ENCODE measurements at regions not wholly inside any gene's neighbourhood (a gene's known extent, or its start where the extent isn't known, plus 50 kb on each side); places are given as distances from the start of the nearest gene placed in this dataset.
"Not testable (repeated sequence)": the region's sequence is repeated elsewhere in the genome, so short reads cannot be mapped to it uniquely, and the experiment has no call there.

DNA sequence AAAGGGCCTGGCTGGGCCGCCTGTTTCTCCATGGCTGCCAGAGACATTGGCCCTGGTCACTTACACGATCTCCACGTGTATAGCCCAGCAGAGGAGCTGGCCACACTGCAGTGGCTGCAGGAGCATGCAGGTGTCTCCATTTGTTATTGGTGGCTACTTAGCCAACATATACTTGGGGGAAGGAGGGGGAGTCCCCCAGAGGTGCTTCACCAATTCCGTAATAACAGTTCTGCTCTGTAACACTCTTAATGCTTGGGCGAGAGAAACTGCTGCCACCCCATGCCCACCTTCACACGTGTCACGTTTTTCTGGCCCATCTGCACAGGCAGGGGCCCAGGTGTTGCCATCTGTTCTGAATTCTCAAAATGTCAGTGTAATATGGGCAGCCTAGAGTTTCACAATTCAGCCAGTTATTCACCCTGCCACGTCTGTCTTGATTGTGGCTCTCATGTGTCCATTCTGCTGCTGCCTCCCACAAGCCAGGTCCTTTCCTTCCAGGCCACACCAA lies 353.5 kb downstream of the BCL2L11 start:
- not testable (repeated sequence) for DNase-seq (ENCODE audit: low spot score)

DNA sequence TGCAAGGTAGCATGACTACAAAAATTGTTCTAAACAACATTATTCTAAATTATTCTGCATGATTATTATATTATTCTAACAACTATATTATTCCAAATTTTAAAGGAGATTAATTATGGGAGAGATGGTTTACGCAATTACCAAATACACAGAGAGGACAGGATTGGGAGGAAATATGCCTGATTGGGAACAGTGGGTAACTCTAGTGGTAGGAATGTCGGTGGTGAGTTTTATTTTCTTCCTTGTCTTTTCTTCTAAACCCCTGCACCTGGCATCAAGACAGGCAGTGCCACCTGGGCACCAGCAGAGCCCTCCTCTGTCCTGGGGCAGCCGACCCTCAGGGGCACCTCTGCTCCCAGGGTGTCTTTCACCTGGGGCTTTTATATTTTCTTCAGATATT lies 357.6 kb downstream of the BCL2L11 start:
- DNase-seq (ENCODE audit: low spot score), result not testable (repeated sequence)

DNA sequence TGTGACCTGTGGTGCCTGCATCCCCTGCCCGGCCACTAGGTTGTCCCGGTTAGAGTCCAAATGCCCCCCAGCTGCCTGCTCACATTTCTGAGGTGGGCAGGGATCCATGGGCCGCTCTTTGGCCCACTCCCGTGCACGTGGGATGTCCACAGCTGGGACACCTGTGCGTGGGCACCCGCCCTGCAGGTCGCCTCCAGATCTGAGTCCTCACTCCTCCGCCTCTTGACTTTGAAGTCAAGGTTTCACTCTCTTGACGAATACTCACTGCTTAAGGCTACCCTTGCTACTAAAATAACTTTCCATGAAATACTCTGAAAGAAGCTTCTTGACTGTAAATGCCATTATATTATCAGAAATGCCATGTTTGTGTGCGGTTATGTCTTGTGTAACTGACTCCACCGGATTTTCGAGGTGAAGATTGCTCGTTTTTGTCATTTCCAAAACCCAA lies 358.2 kb downstream of the BCL2L11 start:
- not testable (repeated sequence) for DNase-seq (ENCODE audit: low spot score)

DNA sequence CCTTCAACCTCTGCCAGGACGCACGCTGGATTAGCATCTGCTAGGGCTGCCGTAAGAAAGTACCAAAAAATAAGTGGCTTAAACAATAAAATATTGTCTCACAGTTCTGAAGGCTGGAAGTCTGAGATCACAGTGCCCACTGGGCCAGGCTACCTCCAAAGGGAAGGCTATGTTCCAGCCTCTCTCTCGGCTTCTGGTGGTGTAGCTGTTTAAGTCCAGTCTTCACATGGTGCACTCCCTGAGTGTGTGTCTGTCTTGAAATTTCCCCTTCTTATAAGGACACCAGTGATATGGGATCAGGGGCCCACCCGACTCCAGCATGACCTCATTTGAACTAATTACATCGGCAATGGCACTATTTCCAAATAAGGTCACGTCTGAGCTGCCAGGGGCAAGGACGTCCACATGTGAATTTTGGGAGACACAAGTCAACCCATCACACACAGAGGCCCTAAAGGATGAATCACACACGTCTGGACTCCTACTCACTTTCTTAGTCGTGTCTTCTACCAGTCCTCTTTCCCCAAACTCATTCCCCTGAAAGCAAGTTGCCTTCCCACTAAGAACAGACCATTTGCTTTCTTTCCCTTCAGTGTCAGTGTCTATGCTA lies 359.4 kb downstream of the BCL2L11 start:
- DNase-seq (ENCODE audit: low spot score), result not testable (repeated sequence)

DNA sequence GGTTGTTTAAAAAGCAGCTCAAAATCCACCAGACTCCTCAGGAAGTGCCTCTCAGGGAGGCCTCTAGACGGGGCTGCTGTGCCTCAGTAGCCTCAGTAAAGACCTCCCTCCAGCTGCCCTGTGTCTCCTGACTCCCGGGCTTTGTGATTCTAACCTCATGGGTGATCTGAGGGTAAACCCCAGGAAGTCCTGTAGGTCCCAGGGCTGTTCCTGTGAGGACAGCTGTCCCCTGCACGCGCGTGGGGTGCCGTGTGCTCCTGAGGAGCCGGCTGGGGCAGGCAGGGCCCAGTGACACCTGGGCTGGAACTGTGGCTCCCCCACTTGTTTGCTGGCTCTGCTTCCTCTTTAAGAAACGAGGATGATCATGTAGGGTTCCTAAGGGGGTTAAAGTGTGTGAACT lies 359.9 kb downstream of the BCL2L11 start:
- DNase-seq (ENCODE audit: low spot score), result not testable (repeated sequence)

DNA sequence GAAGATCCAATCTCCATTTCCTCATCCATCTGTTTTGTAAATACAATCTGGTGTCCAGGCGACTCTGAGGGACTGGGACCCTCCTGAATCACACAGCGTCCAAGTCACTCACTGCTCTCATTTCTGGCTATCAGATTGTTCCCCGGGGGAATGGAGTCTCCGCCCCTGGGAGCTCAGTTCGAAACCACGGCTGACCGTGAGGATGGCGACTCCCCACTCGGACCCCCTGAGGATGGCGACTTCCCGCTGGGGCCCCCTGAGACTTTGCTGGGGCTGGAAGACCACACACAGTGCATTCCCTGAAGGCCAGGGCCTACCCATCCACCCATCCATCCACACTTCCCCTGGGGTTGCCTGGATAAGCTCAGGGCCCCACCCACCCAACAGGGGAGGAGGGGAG lies 360.5 kb downstream of the BCL2L11 start:
- DNase-seq (ENCODE audit: low spot score), result not testable (repeated sequence)

DNA sequence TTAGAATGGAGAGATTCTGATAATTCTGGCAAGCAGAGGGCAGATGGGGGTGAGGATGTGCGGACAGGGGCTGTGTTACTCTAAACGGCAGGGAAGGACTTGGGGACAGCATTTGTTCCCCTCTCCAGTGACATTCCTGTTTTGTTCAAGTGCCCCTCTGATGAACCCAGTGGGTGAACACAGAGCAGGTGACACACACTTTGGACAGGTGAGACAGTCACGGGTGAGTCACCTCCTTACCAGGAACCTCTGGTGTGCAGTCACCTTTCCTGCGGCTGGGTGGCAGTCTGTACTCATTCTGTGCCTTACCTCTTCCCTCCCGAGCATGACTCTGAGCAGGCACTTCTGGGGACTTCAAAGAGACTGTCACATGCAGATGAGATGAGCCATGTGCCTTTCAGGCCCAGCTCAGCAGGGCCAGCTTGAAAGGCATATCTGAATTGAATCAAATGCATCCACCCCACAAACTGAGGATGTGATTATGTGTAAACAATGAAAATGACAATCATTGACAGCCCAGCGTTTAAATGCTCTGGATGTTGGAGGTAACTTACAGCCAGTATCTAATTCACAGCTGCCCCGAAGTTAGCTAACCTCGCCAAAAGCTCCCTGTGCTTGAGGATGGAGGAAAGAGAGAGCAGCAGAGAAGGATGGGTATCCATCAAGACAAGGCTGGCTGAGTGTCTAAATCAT lies 362.4 kb downstream of the BCL2L11 start:
- not testable (repeated sequence) for DNase-seq (ENCODE audit: low spot score)

DNA sequence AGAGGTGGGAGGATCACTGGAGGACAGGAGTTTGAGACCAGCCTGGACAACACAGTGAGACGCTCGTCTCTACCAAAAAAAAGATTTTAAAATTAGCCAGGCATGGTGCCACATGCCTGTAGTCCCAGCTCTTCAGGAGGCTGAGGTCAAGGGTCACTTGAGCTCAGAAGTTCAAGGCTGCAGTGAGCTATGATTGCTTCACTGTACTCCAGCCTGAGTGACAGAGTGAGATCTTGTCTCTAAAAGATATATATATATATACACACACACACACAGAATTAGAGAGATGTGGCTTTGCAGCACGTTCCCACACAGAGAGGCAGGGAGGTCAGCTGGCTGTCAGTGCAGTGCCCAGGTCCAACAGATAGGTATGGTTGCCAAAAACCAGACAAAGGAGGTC lies 363.4 kb downstream of the BCL2L11 start:
- not testable (repeated sequence) for DNase-seq (ENCODE audit: low spot score)

DNA sequence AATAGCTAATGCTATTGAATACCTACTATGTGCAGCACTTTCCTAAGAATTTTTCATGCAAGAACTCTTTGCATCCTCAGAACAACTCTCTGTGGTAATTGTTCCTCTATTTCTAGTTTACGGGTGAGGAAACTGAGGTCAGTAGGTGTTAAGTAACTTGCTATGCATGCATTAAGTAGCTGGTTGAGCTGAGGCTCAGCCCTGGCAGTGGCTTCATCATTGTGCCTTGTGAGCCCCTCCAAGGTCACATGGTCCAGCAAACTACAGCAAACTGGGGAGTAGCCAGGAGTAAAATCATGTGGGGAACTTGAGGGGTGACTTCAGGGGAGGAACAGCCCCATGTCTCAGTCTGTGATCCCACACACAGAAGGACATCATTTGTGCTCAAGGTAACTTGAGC lies 365.2 kb downstream of the BCL2L11 start:
- not testable (repeated sequence) for DNase-seq (ENCODE audit: low spot score)

DNA sequence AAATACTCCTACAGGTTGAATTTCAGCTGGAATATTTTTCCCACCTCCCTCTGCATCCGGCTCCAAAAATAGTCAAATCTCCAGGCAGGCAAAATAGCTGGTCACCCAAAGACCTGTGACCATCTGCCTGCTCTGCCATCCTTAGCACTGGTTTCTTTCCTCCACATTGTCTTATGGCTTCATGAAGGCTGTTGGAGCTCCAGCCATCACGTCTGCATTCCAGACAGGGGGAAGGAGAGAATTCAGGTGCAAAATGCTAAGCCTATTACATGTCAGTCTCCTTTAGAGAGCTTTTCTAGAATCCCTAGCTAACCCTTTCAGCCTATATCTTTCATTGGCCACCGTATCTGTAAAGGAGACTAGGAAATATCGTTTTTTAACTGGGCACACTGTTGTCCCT lies 367.7 kb downstream of the BCL2L11 start:
- not testable (repeated sequence) for DNase-seq (ENCODE audit: low spot score)

DNA sequence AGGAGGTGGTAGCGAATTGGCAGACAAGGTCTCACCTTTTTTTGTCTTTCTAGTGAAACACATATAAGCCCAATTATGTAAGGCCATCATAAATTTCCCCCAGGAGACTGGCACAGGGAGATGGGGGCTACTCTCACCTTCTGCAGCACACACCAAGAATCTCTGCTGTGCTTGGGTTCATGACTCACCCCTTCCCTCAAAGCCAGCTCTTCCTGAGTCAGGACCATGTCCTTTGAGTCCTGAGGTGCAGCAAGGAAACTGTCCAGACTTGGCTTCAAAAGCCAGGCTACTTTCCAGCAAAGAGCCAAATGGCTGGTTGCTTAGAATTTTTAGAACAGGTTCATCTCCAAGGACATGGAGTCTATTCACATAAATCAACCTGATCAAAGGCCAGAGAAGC lies 368.7 kb downstream of the BCL2L11 start:
- not testable (repeated sequence) for DNase-seq (ENCODE audit: low spot score)

DNA sequence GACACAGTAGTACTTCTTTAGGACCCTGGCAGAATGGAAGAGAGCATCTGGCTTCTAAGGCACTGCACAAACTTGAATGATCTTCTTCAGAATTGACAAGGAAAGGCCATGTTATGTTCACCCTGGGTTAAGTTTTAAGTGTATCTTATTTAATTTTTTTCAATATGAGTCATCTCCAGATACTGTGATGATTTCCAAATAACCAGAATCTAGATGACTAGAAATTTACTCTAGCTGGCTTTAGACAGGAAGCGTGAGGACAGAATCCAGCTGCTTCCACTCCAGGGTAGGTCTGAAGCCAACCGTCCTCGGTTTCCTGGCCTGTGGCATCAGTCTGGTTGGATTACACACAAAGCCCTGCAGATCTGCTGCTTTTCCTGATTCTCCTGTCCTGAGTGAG lies 370.5 kb downstream of the BCL2L11 start:
- not testable (repeated sequence) for DNase-seq (ENCODE audit: low spot score)

DNA sequence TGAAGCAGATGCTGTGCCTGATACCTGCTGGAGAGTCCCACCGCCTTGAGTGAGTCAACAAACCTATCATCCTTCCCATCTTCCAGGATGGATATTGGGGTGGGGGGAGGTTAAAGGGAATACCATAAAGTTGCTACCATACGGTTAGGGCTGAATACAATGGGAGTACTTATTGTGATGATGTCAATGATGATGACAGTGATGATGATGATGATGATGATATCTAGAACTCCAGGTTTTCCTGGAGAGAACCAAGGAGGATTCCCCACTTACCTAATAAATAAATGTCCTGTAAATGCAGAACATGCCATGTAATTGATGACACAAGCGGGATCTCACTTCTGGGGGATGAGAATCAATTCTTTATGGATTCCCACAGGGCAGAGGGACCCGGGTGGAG lies 370.9 kb downstream of the BCL2L11 start:
- DNase-seq (ENCODE audit: low spot score), result not testable (repeated sequence)

DNA sequence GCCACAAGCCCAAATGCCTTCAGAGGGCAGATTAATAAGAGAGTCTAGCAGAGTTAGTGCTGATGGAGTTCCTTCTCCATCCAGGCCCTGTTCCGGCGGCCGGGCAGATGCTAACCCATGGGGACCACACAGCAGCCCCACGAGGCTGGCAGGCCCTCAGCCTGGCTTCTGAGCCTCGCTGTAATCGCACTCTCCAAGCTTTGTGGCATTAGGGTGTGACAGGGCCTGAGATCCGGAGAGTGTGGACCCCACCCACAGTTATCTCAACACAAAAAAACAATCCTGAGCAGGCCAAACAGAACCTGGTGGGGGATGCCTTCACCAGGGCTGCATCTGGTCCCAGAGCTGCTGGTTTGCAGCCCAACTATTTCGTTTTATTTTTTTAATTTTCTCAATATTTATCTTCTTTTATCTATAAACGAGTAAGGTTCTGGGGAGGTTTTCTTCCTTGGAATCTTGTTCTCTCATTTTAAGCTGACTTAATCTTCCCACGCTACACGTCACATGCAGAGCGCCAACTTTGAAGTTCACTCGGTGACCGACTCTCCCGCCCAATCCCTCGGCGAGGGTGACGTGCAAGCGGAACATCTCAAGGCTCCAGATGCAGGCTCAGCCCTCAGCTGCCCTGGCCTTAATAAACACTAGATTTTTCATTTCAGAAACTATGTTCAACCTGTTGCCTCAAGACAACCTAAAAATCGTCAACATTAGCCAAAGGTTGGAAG lies 372.4 kb downstream of the BCL2L11 start:
- DNase-seq (ENCODE audit: low spot score), result not testable (repeated sequence)

DNA sequence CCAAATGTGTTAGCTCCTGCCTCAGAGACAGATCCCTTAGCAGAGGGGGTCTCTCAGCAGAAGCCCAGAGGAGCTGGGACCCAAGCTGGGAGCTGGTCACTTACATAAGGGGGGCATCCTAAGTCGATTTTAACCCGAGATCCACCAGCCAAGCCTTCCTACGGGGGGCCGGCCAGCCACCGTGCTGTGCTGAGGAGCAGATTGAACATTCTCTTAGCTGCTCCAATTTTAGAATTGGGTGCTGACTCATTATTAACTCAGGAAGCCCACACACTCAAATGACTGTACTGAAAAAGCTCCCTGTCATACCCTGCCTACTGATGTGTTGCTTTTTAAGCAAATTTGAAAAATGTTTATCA lies 373.0 kb downstream of the BCL2L11 start:
- DNase-seq (ENCODE audit: low spot score), result not testable (repeated sequence)

DNA sequence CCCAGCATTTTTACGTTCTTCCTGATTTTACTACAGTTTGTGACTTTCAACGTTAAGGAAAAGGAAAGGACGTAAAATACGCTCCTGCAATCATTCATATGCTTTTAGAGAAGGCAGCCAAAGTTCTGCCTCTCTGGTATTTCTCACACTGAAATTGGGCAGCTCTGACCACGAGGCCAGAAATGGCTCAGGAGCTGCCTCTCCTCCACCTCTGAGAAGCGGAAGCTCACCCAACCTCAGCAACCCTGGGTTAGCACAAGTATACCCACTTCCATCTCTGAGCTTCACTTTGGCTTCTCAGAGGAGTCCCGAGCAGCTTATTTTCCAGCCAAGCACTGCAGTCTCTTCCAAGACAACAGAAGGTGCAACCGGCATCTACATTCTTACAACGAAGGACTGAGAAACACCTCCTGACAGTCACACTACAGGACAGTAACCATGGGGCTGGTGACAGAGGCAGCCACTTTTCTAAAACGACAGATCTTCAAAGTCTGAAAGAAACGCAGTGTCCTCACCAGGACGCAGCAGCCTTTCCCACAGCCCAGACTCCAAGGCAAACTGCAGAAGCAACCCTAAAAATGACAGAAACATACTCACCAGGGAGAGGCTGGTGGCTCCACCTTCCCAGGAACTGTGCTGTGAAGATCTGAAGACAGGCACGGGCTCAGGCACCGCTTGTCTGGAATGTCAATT lies 373.7 kb downstream of the BCL2L11 start:
- DNase-seq (ENCODE audit: low spot score), result not testable (repeated sequence)

DNA sequence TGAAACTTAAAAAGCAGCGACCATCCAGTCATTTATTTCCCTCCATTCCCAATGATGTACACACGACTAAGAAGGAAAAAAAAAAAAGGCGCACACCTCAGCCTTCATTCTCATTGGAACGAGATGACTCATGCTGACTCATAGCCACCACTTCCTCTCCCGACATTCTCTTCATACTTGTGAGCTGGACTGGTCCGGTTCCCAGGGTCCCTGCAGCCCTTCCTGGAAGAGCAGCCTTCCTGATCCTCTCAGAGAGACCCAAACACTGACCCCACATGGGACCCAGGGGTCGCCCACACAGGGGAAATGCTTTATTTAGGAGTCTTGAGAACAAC lies 374.2 kb downstream of the BCL2L11 start:
- DNase-seq (ENCODE audit: low spot score), result not testable (repeated sequence)

DNA sequence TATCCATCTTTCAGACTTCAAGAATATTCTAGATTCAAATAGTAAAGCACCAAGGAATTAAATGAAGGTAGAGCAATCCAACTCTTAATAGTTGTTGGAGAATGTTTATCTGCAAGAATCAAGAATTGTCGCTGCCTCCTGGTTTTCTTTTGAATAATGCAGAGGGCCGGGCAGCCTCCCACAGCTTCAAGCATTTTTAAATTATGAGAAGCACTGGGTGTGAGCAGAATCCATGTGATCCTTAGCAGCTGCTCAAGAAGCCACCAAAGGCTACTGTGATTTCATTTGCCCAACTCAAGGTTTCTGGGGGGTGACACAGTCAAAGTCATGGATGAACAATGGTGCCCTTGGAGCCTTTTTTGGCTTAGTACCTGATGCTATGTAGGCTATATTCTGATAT lies 374.9 kb downstream of the BCL2L11 start:
- DNase-seq (ENCODE audit: low spot score), result not testable (repeated sequence)

DNA sequence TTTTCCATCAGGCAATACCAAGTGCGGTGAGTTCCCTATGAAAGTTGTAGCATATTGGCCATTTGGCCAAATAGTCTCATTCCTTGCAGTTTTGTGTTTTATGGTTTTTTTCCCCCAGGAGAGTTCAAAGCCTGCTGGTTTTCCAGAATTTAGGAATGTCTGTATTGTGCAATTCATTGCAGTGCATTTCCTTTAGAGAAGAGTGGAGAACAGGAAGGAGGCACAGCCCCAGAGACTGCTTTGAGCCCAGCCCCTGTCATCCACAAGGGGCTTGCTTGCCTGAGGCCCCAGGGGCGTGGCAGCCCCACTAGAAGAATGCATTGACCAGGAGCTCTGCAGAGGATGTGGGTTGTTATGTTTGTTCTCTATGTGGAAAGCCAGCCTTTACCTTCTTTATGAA lies 375.5 kb downstream of the BCL2L11 start:
- DNase-seq (ENCODE audit: low spot score), result not testable (repeated sequence)

DNA sequence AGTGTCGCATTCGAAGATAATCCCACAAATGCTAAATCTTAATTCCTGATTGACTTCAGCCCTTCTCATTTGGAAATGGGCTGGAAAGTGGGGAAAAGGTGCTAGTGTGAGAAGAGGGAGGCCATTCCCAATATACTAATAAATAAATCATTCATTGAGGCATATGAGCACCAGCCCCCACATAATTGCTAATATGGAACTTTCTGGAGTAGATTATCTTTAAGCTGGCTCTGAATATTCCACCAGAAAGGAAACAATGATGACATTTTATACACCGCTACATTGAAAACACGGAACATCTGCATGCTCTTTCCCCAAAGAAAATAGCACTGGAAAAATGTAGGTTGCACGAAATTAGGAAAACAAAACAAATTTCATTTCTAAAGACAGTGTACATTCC lies 376.1 kb downstream of the BCL2L11 start:
- not testable (repeated sequence) for DNase-seq (ENCODE audit: low spot score)

DNA sequence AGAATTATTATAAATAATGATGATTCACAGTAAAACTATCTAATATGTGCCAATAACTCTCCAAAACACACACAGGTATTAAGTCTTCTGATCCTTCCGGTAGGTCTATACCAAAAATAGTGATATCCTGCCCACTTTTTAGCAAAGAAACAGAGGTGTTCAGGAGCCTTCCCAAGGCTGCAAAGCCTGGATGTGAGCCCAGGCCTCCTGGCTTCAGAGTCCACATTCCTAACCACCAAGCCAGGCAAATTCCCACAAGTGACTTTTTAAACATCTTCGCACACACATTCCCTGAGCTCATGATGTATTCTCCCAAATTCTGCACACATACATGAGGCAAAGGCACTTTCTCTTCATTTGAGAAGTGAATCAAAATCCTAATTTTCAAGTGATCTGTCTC lies 376.6 kb downstream of the BCL2L11 start:
- DNase-seq (ENCODE audit: low spot score), result not testable (repeated sequence)

DNA sequence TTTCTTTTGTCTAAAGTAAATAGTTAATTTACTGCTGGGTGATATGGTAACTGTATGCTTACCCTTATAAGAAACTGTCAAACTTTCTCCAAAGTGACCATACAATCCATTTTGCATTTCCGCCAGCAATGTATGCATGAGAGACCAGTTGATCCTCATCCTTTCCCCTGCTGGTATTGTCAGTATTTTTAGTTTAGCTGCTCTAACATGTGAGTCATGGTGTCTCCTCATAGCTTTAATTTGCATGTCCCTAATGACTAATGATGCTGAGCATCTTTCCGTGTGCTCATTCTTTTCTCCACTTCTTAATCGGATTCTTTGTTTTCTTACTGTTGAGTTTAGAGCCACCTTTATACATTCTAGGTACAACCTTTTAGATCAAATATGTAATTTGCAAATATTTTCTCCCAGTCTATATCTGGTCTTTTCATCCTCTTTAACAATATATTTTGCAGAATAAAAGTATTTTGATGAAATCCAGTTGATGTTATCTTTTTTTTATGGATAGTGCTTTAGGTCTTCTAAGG lies 379.9 kb downstream of the BCL2L11 start:
- not testable (repeated sequence) for DNase-seq (ENCODE audit: low spot score)
